K562 (cell line): ENCODE measurements at regions not wholly inside any gene's neighbourhood (a gene's known extent, or its start where the extent isn't known, plus 50 kb on each side); places are given as distances from the start of the nearest gene placed in this dataset.
"Not testable (repeated sequence)": the region's sequence is repeated elsewhere in the genome, so short reads cannot be mapped to it uniquely, and the experiment has no call there.

Experiments used
- ATAC-seq: fragments of 200-7000 bp; cut with Tn5 transposase; 3 replicates; pipeline ENCODE4 v1.9.1; 2020; ENCODE audit warnings: moderate library complexity
- BruUV-seq: library from RNA; stranded (reverse); fragments of 400-500 nt; replicated peaks from 2 replicates; lab custom pipeline; 2021; lab: Mats Ljungman, UMichigan
- CTCF ChIA-PET: fragments of 300-600 bp; formaldehyde crosslinking; extraction: SDS; loops from one replicate; lab custom pipeline; 2021; ENCODE audit warnings: low intra/inter-chr PET ratio; lab: Yijun Ruan, JAX
- POLR2A ChIA-PET: fragments of 300-600, 350-650 bp; sonication (Branson Sonifier 250); formaldehyde crosslinking; extraction: SDS; loops from one replicate; lab custom pipeline; 2021; ENCODE audit warnings: antibody characterized with exemption, inconsistent platforms; lab: Yijun Ruan, JAX
- DNase-seq, 4 experiments: peaks; one replicate each; pipeline versions ENCODE4 v3.0.0 to v3.0.0-alpha.2; 2011 to 2018; ENCODE audit warnings: low spot score in 3 of 4, mixed read lengths in 3 of 4; ENCODE audit errors: extremely low read depth in 1 of 4
- FAIRE-seq: peaks from 2 replicates; lab custom pipeline; 2011; peaks lifted over from hg19 to GRCh38; lab: Jason Lieb, UNC
- H2AFZ ChIP-seq: 2 replicates; pipeline ENCODE4 v1.6.0; 2011; ENCODE audit warnings: low read depth, low read length, control low read depth, inconsistent platforms
- H3K27ac ChIP-seq: fragments of 200-600 bp; 3 replicates; pipeline ENCODE4 v1.8.0; 2011; ENCODE audit warnings: low read depth, mild to moderate bottlenecking, control low read depth, inconsistent platforms, low read length, moderate library complexity, mixed read lengths; ENCODE audit errors: extremely low read depth
- H3K27me3 ChIP-seq, 2 experiments: fragments of 300-600 bp in 1 of 2; 2 replicates in 1 of 2; 3 replicates in 1 of 2; pipeline versions ENCODE4 v1.6.0 to v1.8.0; 2011; ENCODE audit warnings: inconsistent platforms in 2 of 2, low read length in 2 of 2, mild to moderate bottlenecking in 1 of 2, mixed read lengths in 1 of 2, moderate library complexity in 1 of 2; ENCODE audit not compliant: control insufficient read depth in 2 of 2, insufficient read depth in 2 of 2
- H3K36me3 ChIP-seq: fragments of 300-600 bp; 3 replicates; pipeline ENCODE4 v1.8.0; 2011; ENCODE audit warnings: mild to moderate bottlenecking, low read length, inconsistent platforms; ENCODE audit not compliant: control insufficient read depth, insufficient read depth
- H3K4me1 ChIP-seq, 2 experiments: fragments of 200-600 bp in 1 of 2; replicated peaks in 1 of 2; 2 replicates in 1 of 2; 3 replicates in 1 of 2; pipeline versions ENCODE4 v1.5.1 to v1.8.0; 2011; ENCODE audit warnings: inconsistent platforms in 2 of 2, low read length in 2 of 2, mild to moderate bottlenecking in 1 of 2, mixed read lengths in 1 of 2, moderate library complexity in 1 of 2; ENCODE audit not compliant: control insufficient read depth in 2 of 2, insufficient read depth in 2 of 2
- H3K4me2 ChIP-seq: 2 replicates; pipeline ENCODE4 v1.6.1; 2011; ENCODE audit warnings: low read length, control low read depth, inconsistent platforms, mixed read lengths; ENCODE audit not compliant: insufficient read depth
- H3K4me3 ChIP-seq: fragments of 200-600 bp; sonication (generic), shearing (Covaris generic); 2 replicates; pipeline ENCODE4 v1.5.1; 2016; ENCODE audit warnings: control low read depth, inconsistent platforms
- H3K79me2 ChIP-seq: fragments of 200-600 bp; 3 replicates; pipeline ENCODE4 v1.8.0; 2011; ENCODE audit warnings: low read length, inconsistent platforms; ENCODE audit not compliant: control insufficient read depth, insufficient read depth
- H3K9ac ChIP-seq, 2 experiments: 2 replicates each; pipeline versions ENCODE4 v1.6.0 to v1.6.1; 2011; ENCODE audit warnings: low read depth in 2 of 2, low read length in 2 of 2, control low read depth in 1 of 2, inconsistent platforms in 1 of 2, mild to moderate bottlenecking in 1 of 2, mixed read lengths in 1 of 2; ENCODE audit not compliant: insufficient read depth in 1 of 2
- H3K9me1 ChIP-seq: one replicate; pipeline ENCODE4 v1.6.0; 2011; ENCODE audit warnings: inconsistent platforms, mild to moderate bottlenecking, low read length, moderate library complexity; ENCODE audit not compliant: control insufficient read depth, insufficient read depth
- H3K9me3 ChIP-seq: replicated peaks from 2 replicates; pipeline ENCODE4 v1.5.1; 2011; ENCODE audit warnings: low read depth, low read length, inconsistent platforms; ENCODE audit not compliant: control insufficient read depth, insufficient read depth
- H4K20me1 ChIP-seq: replicated peaks from 2 replicates; pipeline ENCODE4 v1.6.1; 2011; ENCODE audit warnings: low read length, inconsistent platforms, mixed read lengths; ENCODE audit not compliant: control insufficient read depth, insufficient read depth
- GTF2B ChIP-seq: IDR thresholded peaks from 2 replicates; pipeline ENCODE4 v1.6.1; 2011; ENCODE audit not compliant: insufficient read length; ENCODE audit errors: extremely low read depth
- MAFG ChIP-seq: fragments of 450-650 bp; conservative IDR thresholded peaks from 2 replicates; pipeline ENCODE4 v1.6.1; 2016; ENCODE audit warnings: missing genetic modification characterization, missing compliant biosample characterization
- MAFK ChIP-seq: IDR thresholded peaks from 2 replicates; pipeline ENCODE4 v1.6.1; 2011; ENCODE audit warnings: low read length, improper control_type of control experiment
- POLR3G ChIP-seq: IDR thresholded peaks from 2 replicates; pipeline ENCODE4 v1.6.1; 2011; ENCODE audit not compliant: insufficient read length, insufficient replicate concordance; ENCODE audit errors: extremely low read depth
- ZNF316 ChIP-seq: fragments of 450-650 bp; IDR thresholded peaks from 2 replicates; pipeline ENCODE4 v1.6.1; 2016
- WGBS: fragments of 100-300 bp; shearing (Covaris generic); methylation state at CpG from one replicate; pipeline ENCODE4 v1.1.6; 2016; ENCODE audit warnings: low coverage, mixed read lengths; ENCODE audit not compliant: insufficient coverage; ENCODE audit errors: missing lambda C conversion rate; 5-methylcytosine and 5-hydroxymethylcytosine counted together
- in situ Hi-C: fragments of 300-500 bp; cut with MboI; formaldehyde crosslinking; loops from 4 replicates; pipeline ENCODE4 v1.15.0; 2018; ENCODE audit warnings: inconsistent platforms, mixed read lengths
- intact Hi-C: fragments of 100-400 bp; cut with micrococcal nuclease; formaldehyde crosslinking; loops from 2 replicates; pipeline ENCODE4 v1.14.2; 2022

GRCh38 chr4:91764085-91764484 lies 539.7 kb upstream of the GRID2 start:
- Histone ChIP-seq H3K79me2 (no peaks in the 10 kb centered on the region), H3K4me1 (no peaks in the 10 kb centered on the region), H3K9ac (no peak overlapping the region), H3K4me2 (no peak overlapping the region), H3K27me3 (no peaks in the 10 kb centered on the region), H2AFZ (no peak overlapping the region), H3K27ac (no peak overlapping the region), H4K20me1 (no peaks in the 10 kb centered on the region), H3K9me1 (no peaks in the 10 kb centered on the region), H3K4me3 (no peak overlapping the region), H3K36me3 (no peaks in the 10 kb centered on the region), H3K9me3 (no peaks in the 10 kb centered on the region)
- in situ Hi-C loops (no loop called here), intact Hi-C loops (no loop called here)
- TF ChIP-seq POLR3G: no peak
- FAIRE-seq (no peak), DNase-seq (no peak), ATAC-seq (no peak)
- CTCF ChIA-PET: no interaction called here
- POLR2A ChIA-PET: no interaction called here
- WGBS: 0% methylated on average over 1 of the region's 1 CpG
- BruUV-seq: no TSS peak

- H3K27ac ChIP-seq: no peak overlapping the region
- peak; percentile 20; the same call in 1 of the 2 replicates for TF ChIP-seq MAFK
- TF ChIP-seq MAFG (tag): peak; percentile 18; the same call in 1 of the 2 replicates
- no peak for TF ChIP-seq GTF2B
- TF ChIP-seq ZNF316: peak; percentile 22; the same call in 1 of the 2 replicates
- WGBS: 0% methylated on average over 1 of the region's 1 CpG
- ChIA-PET CTCF (no interaction called here), POLR2A (no interaction called here)
- intact Hi-C loops: no loop called here
- no peaks in the 10 kb centered on the region for H3K27me3 ChIP-seq
- in situ Hi-C loops: no loop called here
- FAIRE-seq (no peak), DNase-seq (no peak), ATAC-seq (no peak)
- no peak overlapping the region for H3K4me2 ChIP-seq
- no peak overlapping the region for H3K9ac ChIP-seq
- H3K9me3 ChIP-seq: no peaks in the 10 kb centered on the region
- H3K79me2 ChIP-seq: no peaks in the 10 kb centered on the region
- H3K4me3 ChIP-seq: no peak overlapping the region
- H4K20me1 ChIP-seq: no peaks in the 10 kb centered on the region
- H3K4me1 ChIP-seq: no peaks in the 10 kb centered on the region
- no peaks in the 10 kb centered on the region for H3K36me3 ChIP-seq
- no TSS peak for BruUV-seq
- no peak overlapping the region for H2AFZ ChIP-seq
- no peaks in the 10 kb centered on the region for H3K9me1 ChIP-seq
Observed at GRCh38 chr4:91769912-91770311, 533.9 kb upstream of the GRID2 start.

- DNase-seq, POLR2A ChIA-PET, H3K9ac ChIP-seq: not testable (repeated sequence)
Observed at GRCh38 chr4:91791631-91792030, 512.1 kb upstream of the GRID2 start.

More at GRCh38 chr4:91791631-91792030, 512.1 kb upstream of the GRID2 start:
- H3K4me1 ChIP-seq, H3K27me3 ChIP-seq, ATAC-seq, H3K79me2 ChIP-seq, H2AFZ ChIP-seq, H3K9me3 ChIP-seq, H3K4me2 ChIP-seq, CTCF ChIA-PET, BruUV-seq, H3K27ac ChIP-seq, in situ Hi-C loops, FAIRE-seq, intact Hi-C loops, H3K36me3 ChIP-seq, H3K9me1 ChIP-seq, H4K20me1 ChIP-seq, H3K4me3 ChIP-seq: not testable (repeated sequence)
- WGBS: 6% methylated on average over 15 of the region's 28 CpGs
